SU-DHL-6 (cell line): ENCODE measurements at regions not wholly inside any gene's neighbourhood (a gene's known extent, or its start where the extent isn't known, plus 50 kb on each side); places are given as distances from the start of the nearest gene placed in this dataset.

Source experiments
- H2AFZ ChIP-seq: fragments of 200-600 bp; sonication (generic); 2 replicates; pipeline ENCODE4 v1.6.1; 2014; ENCODE audit warnings: low read depth, mild to moderate bottlenecking, moderate library complexity, mixed read lengths, antibody characterized with exemption, low read length; ENCODE audit not compliant: severe bottlenecking
- H3F3A ChIP-seq: fragments of 200-600 bp; shearing (Covaris generic); 2 replicates; pipeline ENCODE4 v1.6.0; 2016; ENCODE audit warnings: antibody characterized with exemption, mild to moderate bottlenecking; ENCODE audit not compliant: insufficient read depth
- H3K27ac ChIP-seq: fragments of 200-600 bp; sonication (generic); 2 replicates; pipeline ENCODE4 v1.5.1; 2016; ENCODE audit warnings: low read depth, mild to moderate bottlenecking, low read length, moderate library complexity, mixed read lengths
- H3K27me3 ChIP-seq: fragments of 200-600 bp; sonication (generic), shearing (Covaris generic); 2 replicates; pipeline ENCODE4 v1.6.0; 2014; ENCODE audit warnings: mild to moderate bottlenecking, low read length
- H3K36me3 ChIP-seq: fragments of 200-600 bp; sonication (generic); 2 replicates; pipeline ENCODE4 v1.6.1; 2014; ENCODE audit warnings: mild to moderate bottlenecking, low read length, mixed read lengths
- H3K4me2 ChIP-seq: fragments of 300-600, 200-600 bp; shearing (Covaris generic), sonication (generic); 2 replicates; pipeline ENCODE4 v1.6.0; 2014; ENCODE audit warnings: low read length, low read depth, mild to moderate bottlenecking; ENCODE audit not compliant: poor library complexity, severe bottlenecking
- H3K4me3 ChIP-seq: fragments of 200-600 bp; sonication (generic); 2 replicates; pipeline ENCODE4 v1.5.1; 2014; ENCODE audit warnings: antibody characterized with exemption, low read length, mild to moderate bottlenecking, mixed read lengths; ENCODE audit not compliant: insufficient read depth, poor library complexity, severe bottlenecking
- H3K79me2 ChIP-seq: fragments of 200-600 bp; sonication (generic); 2 replicates; pipeline ENCODE4 v1.6.1; 2014; ENCODE audit warnings: mild to moderate bottlenecking, low read length, moderate library complexity; ENCODE audit not compliant: insufficient read depth
- H3K9ac ChIP-seq: fragments of 200-600 bp; sonication (generic); 2 replicates; pipeline ENCODE4 v1.7.0; 2014; ENCODE audit warnings: mild to moderate bottlenecking, low read length
- H3K9me2 ChIP-seq: fragments of 200-600 bp; sonication (generic); replicated peaks from 2 replicates; pipeline ENCODE4 v1.6.1; 2014; ENCODE audit warnings: low read length; ENCODE audit not compliant: insufficient read depth
- H3K9me3 ChIP-seq: fragments of 200-600 bp; sonication (generic); 2 replicates; pipeline ENCODE4 v1.6.1; 2014; ENCODE audit warnings: low read length, mixed read lengths; ENCODE audit not compliant: insufficient read depth
- H4K20me1 ChIP-seq: fragments of 200-600 bp; sonication (generic); 2 replicates; pipeline ENCODE4 v1.6.1; 2014; ENCODE audit warnings: low read depth, mild to moderate bottlenecking, antibody characterized with exemption, low read length, moderate library complexity, mixed read lengths
- CTCF ChIP-seq: fragments of 200-600 bp; sonication (generic); IDR thresholded peaks from one replicate; pipeline ENCODE4 v1.5.1; 2017; ENCODE audit warnings: antibody characterized with exemption, mild to moderate bottlenecking, low read length, moderate library complexity; ENCODE audit not compliant: insufficient read depth, poor library complexity, severe bottlenecking
- EZH2phosphoT487 ChIP-seq: fragments of 200-600 bp; sonication (generic), shearing (Covaris generic); conservative IDR thresholded peaks from 2 replicates; pipeline ENCODE4 v1.6.1; 2018; ENCODE audit warnings: mild to moderate bottlenecking, antibody characterized with exemption, low read length, moderate library complexity, mixed read lengths

- no peak overlapping the region for H3K9ac ChIP-seq
- H3K9me3 ChIP-seq, result no peaks in the 10 kb centered on the region
- TF ChIP-seq CTCF (no peak), EZH2phosphoT487 (no peak)
- no peaks in the 10 kb centered on the region for H3F3A ChIP-seq
- no peaks in the 10 kb centered on the region for H3K27me3 ChIP-seq
- no peak overlapping the region for H2AFZ ChIP-seq
- no peaks in the 10 kb centered on the region for H3K9me2 ChIP-seq
- H3K79me2 ChIP-seq, result no peaks in the 10 kb centered on the region
- H3K4me2 ChIP-seq, result no peak overlapping the region
- H3K27ac ChIP-seq, result no peak overlapping the region
- no peak overlapping the region for H3K4me3 ChIP-seq
- H3K36me3 ChIP-seq, result no peaks in the 10 kb centered on the region
- no peaks in the 10 kb centered on the region for H4K20me1 ChIP-seq
Measured at GRCh38 chr9:29456940-29457339, 1883.7 kb upstream of the C9orf72 start.

GRCh38 chr9:29475471-29475870 lies 1902.2 kb upstream of the C9orf72 start:
- H3K9ac ChIP-seq, result no peak overlapping the region
- no peaks in the 10 kb centered on the region for H3K79me2 ChIP-seq
- no peaks in the 10 kb centered on the region for H3F3A ChIP-seq
- no peak overlapping the region for H3K4me2 ChIP-seq
- H3K27ac ChIP-seq, result no peak overlapping the region
- H2AFZ ChIP-seq, result no peak overlapping the region
- H3K4me3 ChIP-seq, result no peak overlapping the region
- H3K9me3 ChIP-seq, result no peaks in the 10 kb centered on the region
- H3K36me3 ChIP-seq, result no peaks in the 10 kb centered on the region
- no peaks in the 10 kb centered on the region for H4K20me1 ChIP-seq
- TF ChIP-seq CTCF (no peak), EZH2phosphoT487 (no peak)
- no peaks in the 10 kb centered on the region for H3K27me3 ChIP-seq
- no peaks in the 10 kb centered on the region for H3K9me2 ChIP-seq

GRCh38 chr9:29511680-29512079 lies 1938.4 kb upstream of the C9orf72 start:
- Histone ChIP-seq H3K79me2 (no peaks in the 10 kb centered on the region), H3K9me3 (no peaks in the 10 kb centered on the region), H3K9ac (no peak overlapping the region), H3K27me3 (no peaks in the 10 kb centered on the region), H3K27ac (no peak overlapping the region), H4K20me1 (no peaks in the 10 kb centered on the region), H3K4me3 (no peak overlapping the region), H3K9me2 (no peaks in the 10 kb centered on the region; the same call in 1 of the 2 replicates), H3F3A (no peaks in the 10 kb centered on the region), H3K4me2 (no peak overlapping the region), H3K36me3 (no peaks in the 10 kb centered on the region), H2AFZ (no peak overlapping the region)
- no peak for TF ChIP-seq EZH2phosphoT487
- no peak for TF ChIP-seq CTCF
